G401 (cell line): ENCODE measurements at regions not wholly inside any gene's neighbourhood (a gene's known extent, or its start where the extent isn't known, plus 50 kb on each side); places are given as distances from the start of the nearest gene placed in this dataset.
"Not testable (repeated sequence)": the region's sequence is repeated elsewhere in the genome, so short reads cannot be mapped to it uniquely, and the experiment has no call there.

ENCODE experiments used
- DNase-seq: peaks from one replicate; pipeline ENCODE4 v3.0.0-alpha.2; 2015; ENCODE audit warnings: low spot score
- in situ Hi-C: cut with HindIII; loops from 2 replicates; pipeline ENCODE4 v1.10.0; 2016; ENCODE audit warnings: low sequenced_read_pairs, mixed read lengths

GRCh38 chr11:92053216-92053615 is 171.4 kb upstream of the FAT3 start:
- in situ Hi-C loops, result no loop called here
- no peak for DNase-seq

GRCh38 chr11:92050305-92050704 is 174.3 kb upstream of the FAT3 start:
- DNase-seq, result no peak
- in situ Hi-C loops, result no loop called here

- no peak for DNase-seq
- in situ Hi-C loops, result no loop called here
Measured at GRCh38 chr11:92048415-92048814, 176.2 kb upstream of the FAT3 start.

- no peak for DNase-seq
Measured at GRCh38 chr11:92046103-92046502, 178.5 kb upstream of the FAT3 start.

GRCh38 chr11:92045301-92045700 is 179.3 kb upstream of the FAT3 start:
- in situ Hi-C loops, result no loop called here
- DNase-seq, result no peak

More at GRCh38 chr11:92046103-92046502, 178.5 kb upstream of the FAT3 start:
- in situ Hi-C loops, result no loop called here

GRCh38 chr11:92035488-92035887 is 189.1 kb upstream of the FAT3 start:
- no peak for DNase-seq
- in situ Hi-C loops, result no loop called here

- DNase-seq, in situ Hi-C loops: not testable (repeated sequence)
Measured at GRCh38 chr11:92027136-92027535, 197.5 kb upstream of the FAT3 start.

- in situ Hi-C loops, result no loop called here
- DNase-seq, result no peak
Measured at GRCh38 chr11:92026664-92027063, 198.0 kb upstream of the FAT3 start.

- no peak for DNase-seq
- in situ Hi-C loops, result no loop called here
Measured at GRCh38 chr11:92024788-92025187, 199.8 kb upstream of the FAT3 start.

- in situ Hi-C loops, result no loop called here
- no peak for DNase-seq
Measured at GRCh38 chr11:92022499-92022898, 202.1 kb upstream of the FAT3 start.

- in situ Hi-C loops, result no loop called here
- DNase-seq, result no peak
Measured at GRCh38 chr11:92018332-92018731, 206.3 kb upstream of the FAT3 start.

- in situ Hi-C loops, result no loop called here
- DNase-seq, result no peak
Measured at GRCh38 chr11:92008249-92008648, 216.4 kb upstream of the FAT3 start.

GRCh38 chr11:92002568-92002967 is 222.1 kb upstream of the FAT3 start:
- in situ Hi-C loops, result no loop called here
- no peak for DNase-seq

- no peak for DNase-seq
- in situ Hi-C loops, result no loop called here
Measured at GRCh38 chr11:91998481-91998880, 226.1 kb upstream of the FAT3 start.

- no peak for DNase-seq
- in situ Hi-C loops, result no loop called here
Measured at GRCh38 chr11:91997226-91997625, 227.4 kb upstream of the FAT3 start.

GRCh38 chr11:91996526-91996925 is 228.1 kb upstream of the FAT3 start:
- in situ Hi-C loops, result no loop called here

GRCh38 chr11:91988443-91988842 is 236.2 kb upstream of the FAT3 start:
- DNase-seq, in situ Hi-C loops: not testable (repeated sequence)

More at GRCh38 chr11:91996526-91996925, 228.1 kb upstream of the FAT3 start:
- DNase-seq, result no peak

GRCh38 chr11:91986218-91986617 is 238.4 kb upstream of the FAT3 start:
- DNase-seq, result no peak
- in situ Hi-C loops, result no loop called here

- in situ Hi-C loops, result no loop called here
- no peak for DNase-seq
Measured at GRCh38 chr11:91984033-91984584, 240.5 kb upstream of the FAT3 start.

- in situ Hi-C loops, result no loop called here
Measured at GRCh38 chr11:91981995-91982394, 242.6 kb upstream of the FAT3 start.

GRCh38 chr11:91979775-91980174 is 244.8 kb upstream of the FAT3 start:
- no peak for DNase-seq
- in situ Hi-C loops, result no loop called here

More at GRCh38 chr11:91981995-91982394, 242.6 kb upstream of the FAT3 start:
- DNase-seq, result no peak

- in situ Hi-C loops, result no loop called here
- DNase-seq, result no peak
Measured at GRCh38 chr11:91978747-91979146, 245.9 kb upstream of the FAT3 start.
